ENCODE measurements at regions not wholly inside any gene's neighbourhood (a gene's known extent, or its start where the extent isn't known, plus 50 kb on each side); places are given as distances from the start of the nearest gene placed in this dataset.
"Not testable (repeated sequence)": the region's sequence is repeated elsewhere in the genome, so short reads cannot be mapped to it uniquely, and the experiment has no call there.

GRCh38 chrX:90337161-90337560, 415.5 kb downstream of the TGIF2LX start:
- peak; percentile 49; the same call in 2 of the 3 replicates for ATAC-seq

GRCh38 chrX:90369632-90370031, 447.9 kb downstream of the TGIF2LX start:
- not testable (repeated sequence) for ATAC-seq

- ATAC-seq, result peak; percentile 71
Observed at GRCh38 chrX:90398020-90398419, 476.3 kb downstream of the TGIF2LX start.

GRCh38 chrX:90402169-90402568, 480.5 kb downstream of the TGIF2LX start:
- peak; percentile 59 for ATAC-seq

- peak; percentile 89 for ATAC-seq
Observed at GRCh38 chrX:90403859-90404258, 482.2 kb downstream of the TGIF2LX start.

- ATAC-seq, result not testable (repeated sequence)
Observed at GRCh38 chrX:90404846-90405436, 483.2 kb downstream of the TGIF2LX start.

GRCh38 chrX:90453770-90454338, 532.1 kb downstream of the TGIF2LX start:
- ATAC-seq, result not testable (repeated sequence)

GRCh38 chrX:90458071-90458899, 536.6 kb downstream of the TGIF2LX start:
- not testable (repeated sequence) for ATAC-seq

GRCh38 chrX:90474445-90474844, 552.7 kb downstream of the TGIF2LX start:
- not testable (repeated sequence) for ATAC-seq

GRCh38 chrX:90485406-90485805, 563.7 kb downstream of the TGIF2LX start:
- not testable (repeated sequence) for ATAC-seq

- not testable (repeated sequence) for ATAC-seq
Observed at GRCh38 chrX:90521284-90521683, 599.6 kb downstream of the TGIF2LX start.

- ATAC-seq, result 0 out of 3 replicates have a peak, but pooled peaks have one; percentile 19
Observed at GRCh38 chrX:90524383-90524968, 602.8 kb downstream of the TGIF2LX start.

Measured in SK-N-SH treated with all-trans-retinoic acid at 6 μM for 48 hours (cell line).